GM12872 (cell line): ENCODE measurements at regions not wholly inside any gene's neighbourhood (a gene's known extent, or its start where the extent isn't known, plus 50 kb on each side); places are given as distances from the start of the nearest gene placed in this dataset.

Experiments
- CTCF ChIP-seq: IDR thresholded peaks from 3 replicates; pipeline ENCODE4 v1.5.1; 2011; ENCODE audit warnings: low read depth, mild to moderate bottlenecking, low read length, moderate library complexity; ENCODE audit not compliant: insufficient read depth

DNA sequence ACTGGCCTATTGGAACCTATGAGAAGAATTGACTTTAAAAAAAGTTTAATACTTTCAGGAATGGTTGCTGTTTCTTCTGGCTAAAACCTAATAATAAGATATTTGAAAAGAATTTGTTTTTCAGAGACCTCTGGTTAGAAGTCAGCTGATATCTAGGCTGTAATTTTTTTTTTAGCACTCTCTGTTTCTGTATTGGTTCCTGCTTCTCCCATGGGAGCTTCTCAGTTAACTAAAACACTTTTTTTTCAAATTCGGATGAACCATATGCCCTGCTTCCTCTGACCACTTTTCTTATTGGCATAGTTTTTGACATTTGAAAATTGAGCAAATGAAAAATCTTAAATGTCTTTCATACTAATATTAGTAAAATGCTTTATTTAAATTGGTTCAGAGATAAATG, 163.5 kb upstream of the SLC10A2 start:
- TF ChIP-seq CTCF = no peak

DNA sequence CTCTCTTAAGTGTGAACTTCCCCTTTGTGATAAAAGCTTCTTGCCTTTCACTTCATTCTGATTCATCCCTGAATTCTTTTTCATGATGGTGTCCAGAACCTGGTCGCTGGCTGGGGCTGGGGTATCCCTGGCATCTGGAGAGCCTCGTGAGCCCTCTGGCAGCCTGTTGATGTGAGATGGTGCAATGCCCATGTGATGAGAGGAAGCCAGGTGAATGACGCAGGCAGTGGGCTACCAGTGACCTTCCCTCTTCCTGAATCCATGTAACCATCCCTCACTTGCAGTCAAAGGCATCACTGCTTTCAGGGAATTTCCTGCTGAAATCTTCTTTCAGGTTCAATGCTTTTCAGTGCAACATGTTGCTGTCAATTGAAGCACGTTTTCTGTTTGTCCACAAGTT, 158.6 kb upstream of the SLC10A2 start:
- TF ChIP-seq CTCF = no peak

DNA sequence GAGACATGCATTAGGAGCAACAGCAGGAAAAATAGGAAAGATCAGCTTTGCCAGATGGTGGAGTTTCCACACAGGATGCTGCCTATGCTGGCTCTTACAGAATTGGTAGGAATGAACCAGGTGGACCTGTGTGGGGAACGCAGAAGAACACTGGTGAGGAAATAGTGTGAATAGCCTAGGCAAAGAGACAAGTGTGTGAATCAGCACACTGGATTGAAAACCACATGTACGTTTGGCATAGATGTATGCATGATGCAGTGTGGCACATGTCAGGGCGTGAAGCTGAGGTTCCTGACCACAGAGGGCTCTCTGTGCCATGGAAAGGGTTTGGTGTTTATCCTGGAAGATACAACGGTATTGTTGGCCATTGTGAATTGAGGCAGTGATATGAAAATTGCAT, 156.5 kb upstream of the SLC10A2 start:
- TF ChIP-seq CTCF = no peak

GRCh38 chr13:103218253-103218652, 152.0 kb upstream of the SLC10A2 start:
- no peak for TF ChIP-seq CTCF

- no peak for TF ChIP-seq CTCF
Measured at GRCh38 chr13:103213152-103213551, 146.9 kb upstream of the SLC10A2 start.

DNA sequence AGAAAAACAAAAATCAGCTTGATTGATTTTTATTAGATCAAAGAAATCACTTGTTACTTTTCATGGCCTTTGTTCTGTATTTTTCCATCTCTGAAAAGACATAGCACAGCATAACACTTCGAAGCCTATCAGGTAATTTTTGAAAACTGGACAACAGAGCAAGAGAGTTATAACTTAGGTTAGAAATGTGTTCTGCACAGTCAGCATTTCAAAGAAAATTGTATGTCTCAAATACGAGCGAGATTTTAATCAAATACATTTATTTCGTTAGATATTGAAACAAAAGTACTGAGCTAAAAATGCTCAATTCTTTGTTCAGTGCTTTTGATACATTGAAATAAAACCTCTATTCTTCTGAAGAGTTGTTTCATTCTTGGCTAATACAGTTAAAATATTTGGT, 144.1 kb upstream of the SLC10A2 start:
- TF ChIP-seq CTCF = no peak

- no peak for TF ChIP-seq CTCF
Measured at GRCh38 chr13:103203735-103204330, 137.6 kb upstream of the SLC10A2 start.
